Esophagus muscularis mucosa (tissue), 4 donors: ENCODE measurements at regions not wholly inside any gene's neighbourhood (a gene's known extent, or its start where the extent isn't known, plus 50 kb on each side); places are given as distances from the start of the nearest gene placed in this dataset.

ENCODE experiments used
- EP300 ChIP-seq: sonication (generic); formaldehyde crosslinking; IDR thresholded peaks from one replicate; pipeline ENCODE4 v1.6.1; 2017; ENCODE audit warnings: antibody characterized with exemption
- POLR2A ChIP-seq: fragments of 450-650 bp; IDR thresholded peaks from one replicate; pipeline ENCODE4 v1.6.1; 2017; ENCODE audit warnings: antibody characterized with exemption, moderate library complexity, mild to moderate bottlenecking, low read depth
- TF ChIP-seq, protein P1 (sequence below), 3 experiments: fragments of 200-600 bp in 2 of 3; fragments of 450-650 bp in 1 of 3; sonication (generic) in 2 of 3; IDR thresholded peaks; one replicate each; pipeline ENCODE4 v1.5.1; 2017 to 2019; ENCODE audit warnings: antibody characterized with exemption in 3 of 3, mild to moderate bottlenecking in 2 of 3, moderate library complexity in 1 of 3

GRCh38 chr14:105867961-105868599, 341.7 kb downstream of the TMEM121 start:
- TF ChIP-seq, protein P1, sequence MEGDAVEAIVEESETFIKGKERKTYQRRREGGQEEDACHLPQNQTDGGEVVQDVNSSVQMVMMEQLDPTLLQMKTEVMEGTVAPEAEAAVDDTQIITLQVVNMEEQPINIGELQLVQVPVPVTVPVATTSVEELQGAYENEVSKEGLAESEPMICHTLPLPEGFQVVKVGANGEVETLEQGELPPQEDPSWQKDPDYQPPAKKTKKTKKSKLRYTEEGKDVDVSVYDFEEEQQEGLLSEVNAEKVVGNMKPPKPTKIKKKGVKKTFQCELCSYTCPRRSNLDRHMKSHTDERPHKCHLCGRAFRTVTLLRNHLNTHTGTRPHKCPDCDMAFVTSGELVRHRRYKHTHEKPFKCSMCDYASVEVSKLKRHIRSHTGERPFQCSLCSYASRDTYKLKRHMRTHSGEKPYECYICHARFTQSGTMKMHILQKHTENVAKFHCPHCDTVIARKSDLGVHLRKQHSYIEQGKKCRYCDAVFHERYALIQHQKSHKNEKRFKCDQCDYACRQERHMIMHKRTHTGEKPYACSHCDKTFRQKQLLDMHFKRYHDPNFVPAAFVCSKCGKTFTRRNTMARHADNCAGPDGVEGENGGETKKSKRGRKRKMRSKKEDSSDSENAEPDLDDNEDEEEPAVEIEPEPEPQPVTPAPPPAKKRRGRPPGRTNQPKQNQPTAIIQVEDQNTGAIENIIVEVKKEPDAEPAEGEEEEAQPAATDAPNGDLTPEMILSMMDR (IDR thresholded peaks at IDR 0.05) = no peak
- no peak for TF ChIP-seq POLR2A
- TF ChIP-seq EP300 = no peak
